Heart right ventricle (tissue), 16 donors: ENCODE measurements at regions not wholly inside any gene's neighbourhood (a gene's known extent, or its start where the extent isn't known, plus 50 kb on each side); places are given as distances from the start of the nearest gene placed in this dataset.
A peak's percentile ranks its signal among the peaks of the same experiment; 100 is the strongest.

Experiments used
- ATAC-seq, 8 donors: fragments of 200-7000 bp; cut with Tn5 transposase; one replicate each; pipeline ENCODE4 v1.9.1; 2020; ENCODE audit warnings: mild to moderate bottlenecking in 8 of 8, moderate library complexity in 8 of 8, moderate number of reproducible peaks in 1 of 8
- DNase-seq, 2 donors: peaks; one replicate each; pipeline ENCODE4 v3.0.0-alpha.2; 2020
- H3K27ac ChIP-seq, 10 donors: fragments of 200-600 bp; sonication (generic) in 2 of 10; one replicate each; pipeline versions ENCODE4 v1.5.0 to v1.8.0; 2020 to 2022; ENCODE audit warnings: mild to moderate bottlenecking in 3 of 10
- H3K27me3 ChIP-seq, 7 donors: fragments of 200-600 bp; one replicate each; pipeline ENCODE4 v1.8.0; 2021 to 2022; ENCODE audit warnings: mild to moderate bottlenecking in 2 of 7
- H3K36me3 ChIP-seq, 9 donors: fragments of 200-600 bp; sonication (generic) in 1 of 9; one replicate each; pipeline versions ENCODE4 v1.5.0 to v1.8.0; 2020 to 2022; ENCODE audit warnings: mild to moderate bottlenecking in 2 of 9
- H3K4me1 ChIP-seq, 9 donors: fragments of 200-600 bp; sonication (generic) in 1 of 9; one replicate each; pipeline versions ENCODE4 v1.5.0 to v1.8.0; 2020 to 2022; ENCODE audit warnings: mild to moderate bottlenecking in 4 of 9
- H3K4me3 ChIP-seq, 10 donors: fragments of 200-600 bp; sonication (generic) in 2 of 10; one replicate each; pipeline versions ENCODE4 v1.5.0 to v1.8.0; 2020 to 2022; ENCODE audit warnings: mild to moderate bottlenecking in 7 of 10, moderate library complexity in 2 of 10
- H3K9me3 ChIP-seq, 11 donors: fragments of 200-600 bp in 10 of 11; sonication (generic) in 2 of 11; one replicate each; pipeline versions ENCODE4 v1.5.0 to v1.8.0; 2013 to 2022; ENCODE audit warnings: mild to moderate bottlenecking in 2 of 11, control low read depth in 1 of 11, moderate library complexity in 1 of 11
- WGBS, 2 donors: extraction: QIAGEN DNeasy Blood & Tissue Kit; methylation state at CpG; one replicate each; pipeline ENCODE4 v1.1.7; 2013; ENCODE audit warnings: inconsistent platforms in 1 of 2; 5-methylcytosine and 5-hydroxymethylcytosine counted together
- intact Hi-C, 10 donors: fragments of 100-400 bp; cut with DNase I; formaldehyde crosslinking; loops; one replicate each; pipeline versions ENCODE4 v1.11.1 to v1.14.2; 2022
- TF ChIP-seq, protein P1 (sequence below), 9 donors: fragments of 200-600 bp; sonication (generic) in 2 of 9; IDR thresholded peaks; one replicate each; pipeline versions ENCODE4 v1.5.0 to v1.8.0; 2021 to 2022; ENCODE audit warnings: antibody characterized with exemption in 9 of 9, mild to moderate bottlenecking in 5 of 9, moderate library complexity in 1 of 9
- donor health status: Arrhythmogenic right ventricular cardiomyopathy.
- donor health status: ischemic (EF 13 %, LVEDD 7.1; RV severe dilation, severe dysfunction).
- donor health status: healthy with polysubstance abuse.
- donor health status: DM: no; HTN: yes; CAD: no.
- donor health status: DM: no; HTN: no; CAD: no.
- donor health status: ischemic (EF 25% LVEDD 6.9; RV normal size, moderate dysfunction).
- donor health status: ischemic (EF 25% LVEDD 5.7; RV mildly dilated, moderate dysfunction).
- donor health status: healthy.
- donor health status: DM: yes; HTN: yes; CAD: no.
- donor health status: Ischemic cardiomyopathy.
- donor health status: ischemic (EF 35%, LVEDD 5.7; RV mildly dilated, moderate dysfunction).
- donor health status: nonischemic (EF 11% LVEDD 7.7; RV severe dilation, severe dysfunction).
- donor health status: DM: yes; HTN: yes; CAD: no.
- donor health status: PGD.
- donor health status: ischemic (EF 29% LVEDD 5.4; RV normal size, mild dysfunction).
- donor health status: nonischemic (EF 23%, LVEDD 6.1; RV moderate dilation, normal function).

DNA sequence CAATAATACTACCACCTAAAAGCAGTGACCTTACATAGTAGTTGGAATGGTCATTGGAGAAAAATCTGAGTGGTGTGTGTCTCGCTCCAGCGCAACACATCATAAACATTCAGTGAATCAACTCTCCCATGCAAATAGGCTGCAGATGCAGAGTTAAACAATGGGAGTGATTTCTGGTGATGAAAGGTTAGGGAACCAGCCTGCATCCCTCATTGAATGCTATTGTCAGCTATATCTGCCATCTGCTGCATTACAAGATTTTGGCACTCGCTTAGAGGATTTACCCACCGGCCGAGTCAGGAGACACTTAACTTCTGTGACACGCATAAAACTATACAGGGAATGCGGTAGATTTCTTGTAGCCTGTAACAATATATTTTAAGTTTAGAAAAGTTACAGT, 900.9 kb downstream of the FLRT2 start:
- no peak for ATAC-seq
- WGBS, 2 donors: 77 to 82% methylated on average over 7 of the region's 7 CpGs

DNA sequence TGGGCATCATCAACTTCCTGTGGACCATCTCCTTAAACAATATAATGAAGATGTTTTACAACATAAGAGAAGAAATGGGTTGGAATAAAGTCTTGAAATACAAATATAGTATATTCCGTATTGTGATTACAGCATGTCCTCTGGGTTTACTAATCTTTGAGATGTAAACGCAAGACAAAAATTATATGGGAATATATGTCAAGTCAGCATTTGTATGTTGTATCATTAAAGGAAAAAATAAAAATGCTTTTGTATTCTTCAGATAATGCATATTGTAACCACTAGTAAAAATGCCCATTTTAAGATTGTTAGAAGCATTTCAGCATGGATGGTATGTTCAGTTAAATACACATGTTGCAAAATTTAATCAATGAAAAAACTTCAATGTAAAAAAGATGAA, 893.3 kb downstream of the FLRT2 start:
- Histone ChIP-seq H3K4me3 (no peak overlapping the region), H3K4me1 (no peaks in the 10 kb centered on the region), H3K27ac (no peak overlapping the region), H3K9me3 (no peaks in the 10 kb centered on the region), H3K27me3 (no peaks in the 10 kb centered on the region), H3K36me3 (no peaks in the 10 kb centered on the region)
- DNase-seq (no peak), ATAC-seq (no peak)
- intact Hi-C loops: no loop called here
- TF ChIP-seq, protein P1, sequence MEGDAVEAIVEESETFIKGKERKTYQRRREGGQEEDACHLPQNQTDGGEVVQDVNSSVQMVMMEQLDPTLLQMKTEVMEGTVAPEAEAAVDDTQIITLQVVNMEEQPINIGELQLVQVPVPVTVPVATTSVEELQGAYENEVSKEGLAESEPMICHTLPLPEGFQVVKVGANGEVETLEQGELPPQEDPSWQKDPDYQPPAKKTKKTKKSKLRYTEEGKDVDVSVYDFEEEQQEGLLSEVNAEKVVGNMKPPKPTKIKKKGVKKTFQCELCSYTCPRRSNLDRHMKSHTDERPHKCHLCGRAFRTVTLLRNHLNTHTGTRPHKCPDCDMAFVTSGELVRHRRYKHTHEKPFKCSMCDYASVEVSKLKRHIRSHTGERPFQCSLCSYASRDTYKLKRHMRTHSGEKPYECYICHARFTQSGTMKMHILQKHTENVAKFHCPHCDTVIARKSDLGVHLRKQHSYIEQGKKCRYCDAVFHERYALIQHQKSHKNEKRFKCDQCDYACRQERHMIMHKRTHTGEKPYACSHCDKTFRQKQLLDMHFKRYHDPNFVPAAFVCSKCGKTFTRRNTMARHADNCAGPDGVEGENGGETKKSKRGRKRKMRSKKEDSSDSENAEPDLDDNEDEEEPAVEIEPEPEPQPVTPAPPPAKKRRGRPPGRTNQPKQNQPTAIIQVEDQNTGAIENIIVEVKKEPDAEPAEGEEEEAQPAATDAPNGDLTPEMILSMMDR (IDR thresholded peaks at IDR 0.05): no peak
- 45 to 50% methylated on average over 2 of the region's 2 CpGs for WGBS, 2 donors

More for the DNA sequence above, 900.9 kb downstream of the FLRT2 start:
- TF ChIP-seq, protein P1 (IDR thresholded peaks at IDR 0.05): no peak
- intact Hi-C loops: no loop called here
- Histone ChIP-seq H3K36me3 (no peaks in the 10 kb centered on the region), H3K27ac (no peak overlapping the region), H3K9me3 (peaks cover 0 to 6% (median 0%) of the 10 kb centered on the region in 11 donors), H3K4me1 (no peaks in the 10 kb centered on the region), H3K27me3 (no peaks in the 10 kb centered on the region), H3K4me3 (no peak overlapping the region)
- no peak for DNase-seq

DNA sequence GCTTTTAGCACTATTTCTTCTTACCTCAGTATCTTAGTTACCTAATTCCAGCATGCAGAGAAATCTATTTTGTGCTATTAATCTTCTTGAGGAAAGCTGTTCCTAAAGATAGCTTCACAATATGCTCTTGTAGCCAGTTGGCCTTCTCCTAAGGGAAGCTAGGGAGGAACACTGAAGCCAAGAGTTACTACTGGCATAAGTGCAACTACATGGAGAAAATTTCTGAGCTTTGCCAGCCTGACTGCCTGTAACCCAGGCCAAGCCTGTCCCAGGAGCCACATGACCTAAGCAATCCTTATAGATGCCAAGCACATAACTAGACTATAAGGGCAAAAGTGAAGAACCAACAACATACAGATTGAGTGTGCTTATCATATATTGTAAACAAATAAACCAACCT, 890.2 kb downstream of the FLRT2 start:
- Histone ChIP-seq H3K27me3 (no peaks in the 10 kb centered on the region), H3K27ac (no peak overlapping the region), H3K9me3 (peaks cover 0 to 4% (median 0%) of the 10 kb centered on the region in 11 donors), H3K4me3 (no peak overlapping the region), H3K4me1 (no peaks in the 10 kb centered on the region), H3K36me3 (no peaks in the 10 kb centered on the region)
- DNase-seq: no peak
- TF ChIP-seq, protein P1 (IDR thresholded peaks at IDR 0.05): no peak
- intact Hi-C loops: no loop called here
- ATAC-seq: peak in 1 of 8 donors; percentile 73

DNA sequence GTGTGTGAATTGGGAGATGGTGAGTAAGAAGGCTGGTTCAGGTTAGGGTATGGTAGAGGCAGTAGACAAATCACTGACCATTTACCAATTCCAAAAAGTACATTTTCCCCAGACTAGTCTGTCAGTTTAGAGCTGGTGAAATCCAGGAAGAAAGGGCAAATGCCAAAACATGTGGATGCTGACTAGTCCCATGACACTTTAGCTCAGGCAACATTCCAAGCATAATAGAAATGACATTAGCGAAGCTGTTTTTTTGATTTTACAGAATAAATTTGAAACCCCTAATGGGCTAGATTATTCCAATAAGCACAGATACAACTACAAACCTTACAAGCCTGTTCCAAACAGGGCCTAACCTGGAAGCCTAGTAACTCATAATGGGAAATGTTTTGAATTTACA, 884.2 kb downstream of the FLRT2 start:
- no peaks in the 10 kb centered on the region for H3K27me3 ChIP-seq
- WGBS, 2 donors: 44 to 81% methylated on average over 1 of the region's 1 CpG
- H3K36me3 ChIP-seq: no peaks in the 10 kb centered on the region
- TF ChIP-seq, protein P1 (IDR thresholded peaks at IDR 0.05): no peak
- H3K4me1 ChIP-seq: no peaks in the 10 kb centered on the region
- ATAC-seq (no peak), DNase-seq (no peak)
- H3K4me3 ChIP-seq: no peak overlapping the region
- intact Hi-C loops: no loop called here
- no peak overlapping the region for H3K27ac ChIP-seq
- H3K9me3 ChIP-seq: peaks cover 0 to 11% (median 0%) of the 10 kb centered on the region in 11 donors
